ENCODE measurements at regions not wholly inside any gene's neighbourhood (a gene's known extent, or its start where the extent isn't known, plus 50 kb on each side); places are given as distances from the start of the nearest gene placed in this dataset.

DNA sequence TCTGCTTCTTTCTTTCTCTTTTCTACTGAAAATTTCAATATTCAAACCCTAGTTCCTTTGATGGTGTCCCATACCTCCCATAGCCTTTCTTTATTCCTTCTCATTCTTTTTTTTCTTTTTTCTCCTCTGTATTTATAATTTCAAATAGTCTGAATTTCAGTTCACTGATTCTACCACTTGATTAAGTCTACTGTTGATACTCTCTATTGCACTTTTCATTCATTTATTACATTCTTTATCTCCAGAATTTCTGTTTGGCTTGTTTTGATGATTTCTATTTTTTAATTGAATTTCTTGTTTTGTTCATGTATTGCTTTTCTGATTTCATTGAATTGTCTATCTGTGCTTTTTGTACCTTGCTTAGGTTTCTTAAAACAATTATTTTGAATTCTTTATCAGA is 111.9 kb upstream of the VRK2 start:
- intact Hi-C loops (cut with micrococcal nuclease) (no loop called here), dilution Hi-C loops (cut with MboI; ENCODE audit: extremely low pct_ligation_motif_present, low sequenced_read_pairs) (no loop called here)
- H3K79me2 ChIP-seq (ENCODE audit: control insufficient read depth, insufficient read depth, low read length): no peaks in the 10 kb centered on the region
- H4K20me1 ChIP-seq (replicated peaks; ENCODE audit: control insufficient read depth, extremely low read depth, insufficient read depth, low read length): no peaks in the 10 kb centered on the region
- H3K36me3 ChIP-seq (ENCODE audit: control insufficient read depth in 2 of 2, extremely low read depth in 1 of 2, insufficient read depth in 2 of 2, low read length in 2 of 2): no peaks in the 10 kb centered on the region
- no peaks in the 10 kb centered on the region for H3K9me1 ChIP-seq (replicated peaks; ENCODE audit: control insufficient read depth, extremely low read depth, insufficient read depth, low read length)
- no peak overlapping the region for H3K27ac ChIP-seq (ENCODE audit: insufficient read depth, low read depth, low read length)
- H2AFZ ChIP-seq (ENCODE audit: low read depth, low read length): no peak overlapping the region
- H3K4me2 ChIP-seq (ENCODE audit: insufficient read depth, low read length): no peak overlapping the region
- POLR2A ChIA-PET: no interaction called here
- no peak for DNase-seq (ENCODE audit: low read depth, low spot score)
- CTCF ChIA-PET: no interaction called here
- H3K9me3 ChIP-seq (replicated peaks; ENCODE audit: control insufficient read depth, insufficient read depth, low read length): no peaks in the 10 kb centered on the region
- H3K4me3 ChIP-seq (replicated peaks in 1 of 3; ENCODE audit: insufficient read depth in 1 of 3, low read depth in 1 of 3, low read length in 3 of 3): no peak overlapping the region
- no peak overlapping the region for H3K9ac ChIP-seq (replicated peaks; ENCODE audit: extremely low read depth, insufficient read depth, low read length)
- H3K4me1 ChIP-seq (ENCODE audit: control insufficient read depth, extremely low read depth, insufficient read depth, low read length): no peaks in the 10 kb centered on the region
- no peaks in the 10 kb centered on the region for H3K27me3 ChIP-seq (ENCODE audit: control insufficient read depth in 2 of 2, insufficient read depth in 2 of 2, low read length in 2 of 2)
- TF ChIP-seq POLR2AphosphoS5 (IDR thresholded peaks at IDR 0.05; ENCODE audit: insufficient read depth, low read depth, low read length) (no peak), POLR2A (IDR thresholded peaks at IDR 0.05; ENCODE audit: low read depth, low read length) (no peak), FOS (IDR thresholded peaks at IDR 0.05; ENCODE audit: borderline replicate concordance, insufficient read depth, low read length) (no peak), GATA2 (IDR thresholded peaks at IDR 0.05; ENCODE audit: insufficient read depth, insufficient read length, low read depth, low read length) (no peak), MYC (IDR thresholded peaks at IDR 0.05; ENCODE audit: low read depth, low read length) (no peak), JUN (IDR thresholded peaks at IDR 0.05; ENCODE audit: borderline replicate concordance, insufficient read depth, insufficient read length, low read depth) (no peak), EZH2 (IDR thresholded peaks at IDR 0.05; ENCODE audit: borderline replicate concordance, low read depth, low read length, severe bottlenecking) (no peak)
- TF ChIP-seq, protein P1, sequence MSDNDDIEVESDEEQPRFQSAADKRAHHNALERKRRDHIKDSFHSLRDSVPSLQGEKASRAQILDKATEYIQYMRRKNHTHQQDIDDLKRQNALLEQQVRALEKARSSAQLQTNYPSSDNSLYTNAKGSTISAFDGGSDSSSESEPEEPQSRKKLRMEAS (IDR thresholded peaks at IDR 0.05; ENCODE audit: insufficient read depth, insufficient read length): no peak
- TF ChIP-seq, protein P2, sequence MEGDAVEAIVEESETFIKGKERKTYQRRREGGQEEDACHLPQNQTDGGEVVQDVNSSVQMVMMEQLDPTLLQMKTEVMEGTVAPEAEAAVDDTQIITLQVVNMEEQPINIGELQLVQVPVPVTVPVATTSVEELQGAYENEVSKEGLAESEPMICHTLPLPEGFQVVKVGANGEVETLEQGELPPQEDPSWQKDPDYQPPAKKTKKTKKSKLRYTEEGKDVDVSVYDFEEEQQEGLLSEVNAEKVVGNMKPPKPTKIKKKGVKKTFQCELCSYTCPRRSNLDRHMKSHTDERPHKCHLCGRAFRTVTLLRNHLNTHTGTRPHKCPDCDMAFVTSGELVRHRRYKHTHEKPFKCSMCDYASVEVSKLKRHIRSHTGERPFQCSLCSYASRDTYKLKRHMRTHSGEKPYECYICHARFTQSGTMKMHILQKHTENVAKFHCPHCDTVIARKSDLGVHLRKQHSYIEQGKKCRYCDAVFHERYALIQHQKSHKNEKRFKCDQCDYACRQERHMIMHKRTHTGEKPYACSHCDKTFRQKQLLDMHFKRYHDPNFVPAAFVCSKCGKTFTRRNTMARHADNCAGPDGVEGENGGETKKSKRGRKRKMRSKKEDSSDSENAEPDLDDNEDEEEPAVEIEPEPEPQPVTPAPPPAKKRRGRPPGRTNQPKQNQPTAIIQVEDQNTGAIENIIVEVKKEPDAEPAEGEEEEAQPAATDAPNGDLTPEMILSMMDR (IDR thresholded peaks at IDR 0.05; ENCODE audit: extremely low read depth in 1 of 2, insufficient read depth in 1 of 2, low read depth in 1 of 2, low read length in 2 of 2): no peak
- BruUV-seq (replicated peaks): no TSS peak
- no peak for FAIRE-seq

Data from endothelial cell of umbilical vein (primary cell).